Endothelial cell (in vitro differentiated cells): ENCODE measurements at regions not wholly inside any gene's neighbourhood (a gene's known extent, or its start where the extent isn't known, plus 50 kb on each side); places are given as distances from the start of the nearest gene placed in this dataset.

Experiments
- DNase-seq: peaks from one replicate; pipeline ENCODE4 v3.0.0; 2021; ENCODE audit warnings: low spot score
- H3K27ac Mint-ChIP-seq: one replicate; pipeline ENCODE4 v1.8.0; 2021; ENCODE audit warnings: mixed read lengths, inconsistent platforms; ENCODE audit not compliant: unreplicated experiment
- H3K27me3 Mint-ChIP-seq: one replicate; pipeline ENCODE4 v1.8.0; 2021; ENCODE audit warnings: mild to moderate bottlenecking, moderate library complexity, mixed read lengths, inconsistent platforms; ENCODE audit not compliant: unreplicated experiment
- H3K36me3 Mint-ChIP-seq: one replicate; pipeline ENCODE4 v1.8.0; 2021; ENCODE audit warnings: mild to moderate bottlenecking, low read depth, mixed read lengths, inconsistent platforms; ENCODE audit not compliant: unreplicated experiment
- H3K4me1 Mint-ChIP-seq: one replicate; pipeline ENCODE4 v1.8.0; 2021; ENCODE audit warnings: mild to moderate bottlenecking, mixed read lengths, inconsistent platforms; ENCODE audit not compliant: unreplicated experiment
- H3K4me3 Mint-ChIP-seq: one replicate; pipeline ENCODE4 v1.8.0; 2021; ENCODE audit warnings: mild to moderate bottlenecking, mixed read lengths, inconsistent platforms; ENCODE audit not compliant: unreplicated experiment
- H3K9me3 Mint-ChIP-seq: one replicate; pipeline ENCODE4 v1.8.0; 2021; ENCODE audit warnings: mixed read lengths, inconsistent platforms; ENCODE audit not compliant: unreplicated experiment
- TF ChIP-seq, protein P1 (sequence below): fragments of 200-600 bp; sonication (generic); IDR thresholded peaks from one replicate; pipeline ENCODE4 v1.5.0; 2021; ENCODE audit warnings: antibody characterized with exemption; ENCODE audit not compliant: unreplicated experiment

DNA sequence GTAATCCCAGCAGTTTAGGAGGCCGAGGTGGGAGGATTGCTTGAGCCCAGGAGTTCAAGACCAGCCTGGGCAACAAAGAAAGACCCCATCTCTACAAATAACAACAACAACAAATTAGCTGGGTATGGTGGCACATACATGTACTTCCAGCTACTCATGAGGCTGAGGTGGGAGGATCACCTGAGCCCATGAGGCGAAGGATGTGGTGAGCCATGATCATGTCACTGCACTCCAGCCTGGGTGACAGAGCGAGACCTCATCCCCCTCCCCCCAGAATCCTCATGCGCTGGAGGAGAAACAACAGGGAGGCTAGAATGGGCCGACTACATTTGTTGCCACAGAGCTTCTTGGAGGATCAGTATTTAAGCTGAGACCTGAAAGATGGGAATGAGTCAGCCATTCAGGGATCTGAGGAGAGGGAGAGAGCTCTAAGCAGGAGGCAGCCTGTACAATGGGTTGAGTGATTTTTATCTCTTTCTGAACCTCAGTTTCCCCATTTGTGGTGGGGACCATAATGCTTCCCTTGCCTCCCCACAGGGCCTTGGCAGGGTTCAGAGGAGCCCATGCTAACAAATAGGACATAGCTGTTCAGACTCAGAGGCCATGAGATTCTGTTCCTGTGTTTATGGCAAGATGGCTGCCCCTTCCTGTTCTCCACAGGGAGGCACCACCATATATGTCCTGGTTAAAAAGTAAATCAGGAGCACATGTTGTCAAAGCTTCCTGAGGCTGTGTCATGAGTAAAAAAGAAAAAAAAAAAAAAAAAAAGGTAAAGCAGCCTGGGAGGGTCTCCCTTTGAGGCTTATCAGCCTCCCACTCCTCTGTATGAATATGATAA, 131.4 kb upstream of the HAAO start:
- peak overlapping the region; percentile 100 for H3K27ac Mint-ChIP-seq
- TF ChIP-seq, protein P1, sequence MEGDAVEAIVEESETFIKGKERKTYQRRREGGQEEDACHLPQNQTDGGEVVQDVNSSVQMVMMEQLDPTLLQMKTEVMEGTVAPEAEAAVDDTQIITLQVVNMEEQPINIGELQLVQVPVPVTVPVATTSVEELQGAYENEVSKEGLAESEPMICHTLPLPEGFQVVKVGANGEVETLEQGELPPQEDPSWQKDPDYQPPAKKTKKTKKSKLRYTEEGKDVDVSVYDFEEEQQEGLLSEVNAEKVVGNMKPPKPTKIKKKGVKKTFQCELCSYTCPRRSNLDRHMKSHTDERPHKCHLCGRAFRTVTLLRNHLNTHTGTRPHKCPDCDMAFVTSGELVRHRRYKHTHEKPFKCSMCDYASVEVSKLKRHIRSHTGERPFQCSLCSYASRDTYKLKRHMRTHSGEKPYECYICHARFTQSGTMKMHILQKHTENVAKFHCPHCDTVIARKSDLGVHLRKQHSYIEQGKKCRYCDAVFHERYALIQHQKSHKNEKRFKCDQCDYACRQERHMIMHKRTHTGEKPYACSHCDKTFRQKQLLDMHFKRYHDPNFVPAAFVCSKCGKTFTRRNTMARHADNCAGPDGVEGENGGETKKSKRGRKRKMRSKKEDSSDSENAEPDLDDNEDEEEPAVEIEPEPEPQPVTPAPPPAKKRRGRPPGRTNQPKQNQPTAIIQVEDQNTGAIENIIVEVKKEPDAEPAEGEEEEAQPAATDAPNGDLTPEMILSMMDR = no peak
- no peaks in the 10 kb centered on the region for H3K9me3 Mint-ChIP-seq
- peaks cover 7% of the 10 kb centered on the region for H3K27me3 Mint-ChIP-seq
- H3K4me3 Mint-ChIP-seq = no peak overlapping the region
- DNase-seq = no peak
- H3K4me1 Mint-ChIP-seq = peaks cover 59% of the 10 kb centered on the region
- no peaks in the 10 kb centered on the region for H3K36me3 Mint-ChIP-seq

DNA sequence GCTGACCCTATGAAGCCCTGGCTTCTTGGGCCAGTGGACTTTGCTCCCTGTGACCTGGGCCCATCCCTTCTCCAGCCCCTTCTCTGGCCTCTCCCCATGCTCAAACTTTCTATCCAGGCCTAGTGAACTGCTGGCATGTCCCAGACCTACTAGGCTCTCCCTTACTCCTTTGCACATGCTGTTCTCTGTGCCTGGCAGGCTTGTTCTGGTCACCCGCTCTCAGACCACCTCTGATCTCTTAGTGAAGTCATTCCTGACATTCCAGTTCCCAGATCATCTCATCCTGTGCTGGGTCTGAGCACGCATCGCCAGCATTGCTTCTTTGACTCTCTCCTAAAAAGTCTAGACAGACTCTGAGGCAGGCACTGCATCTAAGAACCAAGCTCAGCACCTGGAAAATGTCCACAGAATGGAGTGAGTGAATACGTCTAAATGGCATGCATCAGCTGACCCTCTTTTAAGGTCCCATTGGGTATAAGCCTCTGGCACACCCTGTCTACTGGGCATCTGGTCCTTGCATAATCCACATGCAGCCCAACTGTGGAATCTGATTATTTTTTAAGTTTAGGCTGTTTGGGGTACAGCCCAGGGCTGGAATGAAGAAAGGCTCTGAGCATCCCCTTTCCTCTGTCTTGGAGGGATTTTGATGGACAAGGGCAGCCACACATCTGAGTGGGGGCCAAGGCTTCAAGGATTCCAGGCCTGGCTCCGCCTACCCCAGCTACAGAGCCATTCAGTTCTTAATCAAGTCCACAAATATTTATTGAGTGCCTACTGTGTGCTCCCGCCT, 130.6 kb upstream of the HAAO start:
- no peak overlapping the region for H3K27ac Mint-ChIP-seq
- no peaks in the 10 kb centered on the region for H3K36me3 Mint-ChIP-seq
- TF ChIP-seq, protein P1 = no peak
- H3K4me1 Mint-ChIP-seq = peaks cover 54% of the 10 kb centered on the region
- peaks cover 7% of the 10 kb centered on the region for H3K27me3 Mint-ChIP-seq
- peak overlapping the region; percentile 10 for H3K4me3 Mint-ChIP-seq
- no peak for DNase-seq
- no peaks in the 10 kb centered on the region for H3K9me3 Mint-ChIP-seq

DNA sequence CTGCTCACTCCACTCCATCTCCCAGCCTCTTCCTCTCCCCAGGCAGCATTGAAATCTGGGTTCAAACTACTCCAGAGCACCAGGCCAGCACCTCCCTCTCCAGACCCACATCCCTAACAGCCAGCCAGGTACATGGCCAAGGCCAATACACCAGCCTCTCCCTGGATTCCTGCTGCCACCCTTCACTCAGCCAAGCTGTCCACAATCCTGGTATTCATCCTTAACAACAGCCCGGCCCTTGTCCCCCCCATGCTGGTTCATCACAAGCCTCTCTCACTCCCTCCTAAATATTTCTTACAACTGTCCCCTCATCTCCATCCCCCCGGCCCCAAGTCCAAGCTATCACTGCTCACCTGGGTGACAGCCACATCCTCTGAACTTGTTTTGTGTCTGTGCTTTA, 129.9 kb upstream of the HAAO start:
- Mint-ChIP-seq H3K4me1 (peaks cover 47% of the 10 kb centered on the region), H3K27me3 (peaks cover 4% of the 10 kb centered on the region), H3K36me3 (no peaks in the 10 kb centered on the region), H3K4me3 (no peak overlapping the region), H3K27ac (no peak overlapping the region), H3K9me3 (no peaks in the 10 kb centered on the region)
- TF ChIP-seq, protein P1 = no peak
- no peak for DNase-seq

DNA sequence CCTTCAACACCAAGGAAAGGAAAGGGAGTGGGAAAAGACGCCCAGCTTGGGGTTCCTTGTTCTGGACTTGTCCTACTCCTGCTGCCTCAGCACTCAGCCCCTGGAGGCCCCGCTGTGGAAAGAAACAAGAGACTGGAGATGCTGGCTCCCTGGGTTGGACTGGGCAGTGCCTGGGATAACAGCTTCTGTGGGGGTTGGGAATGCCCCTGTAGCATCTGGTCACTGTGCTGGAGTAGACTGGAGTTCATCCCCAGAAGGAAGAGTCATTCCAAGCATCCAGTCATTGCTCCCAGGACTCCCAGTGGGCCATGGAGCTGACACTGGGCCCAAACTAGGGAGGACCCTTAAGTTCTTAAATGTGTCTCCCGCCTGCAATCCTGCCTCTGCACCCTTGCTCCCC, 129.3 kb upstream of the HAAO start:
- DNase-seq = no peak
- Mint-ChIP-seq H3K36me3 (no peaks in the 10 kb centered on the region), H3K27me3 (peaks cover 5% of the 10 kb centered on the region), H3K27ac (no peak overlapping the region), H3K4me1 (peaks cover 43% of the 10 kb centered on the region), H3K9me3 (no peaks in the 10 kb centered on the region), H3K4me3 (no peak overlapping the region)
- TF ChIP-seq, protein P1 = no peak

DNA sequence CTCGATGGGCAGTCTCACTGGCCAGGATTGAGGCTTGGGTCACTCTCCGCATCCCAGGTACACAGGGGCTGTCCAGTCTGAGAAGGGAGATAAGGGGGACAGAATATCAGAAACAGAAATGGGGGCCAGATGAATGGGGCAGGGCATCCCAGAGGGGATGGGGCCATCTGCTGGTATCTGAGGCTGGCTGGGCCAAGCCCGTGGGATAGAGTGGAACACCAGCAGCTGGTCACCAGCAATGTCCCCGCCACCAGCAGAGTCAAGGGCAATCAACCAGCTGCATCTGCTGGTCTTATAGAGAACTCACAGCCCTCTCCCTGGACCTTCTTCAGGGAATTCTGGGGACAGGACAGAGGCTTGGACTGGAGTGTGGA, 128.8 kb upstream of the HAAO start:
- no peak overlapping the region for H3K27ac Mint-ChIP-seq
- H3K9me3 Mint-ChIP-seq = no peaks in the 10 kb centered on the region
- no peak overlapping the region for H3K4me3 Mint-ChIP-seq
- no peaks in the 10 kb centered on the region for H3K36me3 Mint-ChIP-seq
- TF ChIP-seq, protein P1 = no peak
- no peak for DNase-seq
- peaks cover 5% of the 10 kb centered on the region for H3K27me3 Mint-ChIP-seq
- peaks cover 38% of the 10 kb centered on the region for H3K4me1 Mint-ChIP-seq
